GM10266 (cell line): ENCODE measurements at regions not wholly inside any gene's neighbourhood (a gene's known extent, or its start where the extent isn't known, plus 50 kb on each side); places are given as distances from the start of the nearest gene placed in this dataset.
"Not testable (repeated sequence)": the region's sequence is repeated elsewhere in the genome, so short reads cannot be mapped to it uniquely, and the experiment has no call there.

Experiments used
- DNase-seq: peaks from one replicate; pipeline ENCODE4 v3.0.0; 2012; ENCODE audit errors: extremely low spot score
- CTCF ChIP-seq: IDR thresholded peaks from 2 replicates; pipeline ENCODE4 v1.5.1; 2012; ENCODE audit warnings: mild to moderate bottlenecking, low read depth; ENCODE audit not compliant: control insufficient read depth, insufficient read depth; ENCODE audit errors: missing control alignments

DNA sequence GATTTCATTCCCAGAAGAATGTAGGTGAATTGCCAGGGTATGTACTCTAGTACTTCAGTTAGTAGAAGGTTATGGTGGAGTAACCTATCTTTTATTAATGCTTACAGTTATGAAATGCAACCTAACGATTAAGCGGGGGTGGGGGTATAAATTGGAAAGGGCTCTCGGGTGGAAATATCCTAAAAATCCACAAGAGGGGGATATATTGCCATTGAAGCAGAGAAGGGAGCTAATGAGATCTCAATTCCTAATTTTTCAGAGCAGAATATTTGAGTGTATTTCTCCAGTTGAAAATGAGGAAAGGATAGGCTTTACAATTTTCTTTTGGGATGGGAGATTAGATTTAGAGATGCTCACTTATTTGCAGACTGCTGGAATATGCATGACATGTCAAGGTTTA, 90.8 kb downstream of the DNAJB9 start:
- TF ChIP-seq CTCF: no peak
- DNase-seq: no peak

DNA sequence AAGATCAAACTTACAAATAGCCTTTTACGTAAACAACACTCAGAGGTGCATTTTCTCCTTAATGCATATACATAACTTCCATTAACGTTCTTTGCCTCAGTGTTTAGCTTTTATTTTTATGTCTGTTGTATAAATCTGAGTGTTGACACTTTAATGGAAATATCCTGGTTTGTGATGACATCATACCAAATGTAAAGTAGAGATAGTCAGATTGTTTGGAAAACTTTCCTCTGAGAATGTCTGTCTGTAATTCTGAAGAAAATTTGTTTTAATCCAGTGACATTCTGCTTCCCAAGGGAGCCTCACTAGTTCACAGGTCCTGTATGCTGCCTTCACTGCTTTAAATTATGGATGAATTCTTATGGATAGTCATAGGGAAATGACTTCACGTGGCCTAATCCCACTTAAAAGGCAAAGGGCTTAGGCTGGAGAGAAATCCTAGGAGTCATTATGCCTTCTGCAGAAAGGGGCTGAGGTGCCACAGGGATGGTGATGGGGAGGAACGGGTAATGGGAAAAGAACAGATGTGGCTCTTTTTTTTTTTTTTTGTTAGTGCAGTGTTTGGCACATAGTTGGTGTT, 93.2 kb downstream of the DNAJB9 start:
- TF ChIP-seq CTCF: no peak
- no peak for DNase-seq

GRCh38 chr7:108663701-108664100, 94.0 kb downstream of the DNAJB9 start:
- TF ChIP-seq CTCF: no peak
- no peak for DNase-seq

DNA sequence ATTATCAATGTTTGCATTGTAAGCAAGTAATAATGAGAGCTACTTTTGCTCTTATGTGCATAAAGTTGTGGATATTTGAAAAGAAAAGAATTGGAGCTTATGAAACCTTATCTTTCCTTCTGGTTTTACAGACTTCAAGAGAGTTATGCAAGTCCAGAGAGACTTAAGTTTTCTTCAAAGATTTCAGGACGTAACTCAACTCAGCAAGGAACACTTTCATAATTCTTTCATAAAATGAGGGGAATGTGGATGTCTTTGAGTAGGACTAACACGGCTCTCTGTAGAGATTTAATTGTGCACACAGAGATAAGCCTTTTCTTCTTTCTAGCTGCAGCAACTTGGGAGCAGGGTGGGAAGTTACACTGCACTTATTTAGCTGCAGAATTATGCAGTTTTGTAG, 97.5 kb downstream of the DNAJB9 start:
- DNase-seq: no peak
- TF ChIP-seq CTCF: no peak

- no peak for DNase-seq
- no peak for TF ChIP-seq CTCF
These were observed 100.3 kb downstream of the DNAJB9 start for GRCh38 chr7:108669958-108670357.

GRCh38 chr7:108673699-108674098, 104.0 kb downstream of the DNAJB9 start:
- DNase-seq: not testable (repeated sequence)

DNA sequence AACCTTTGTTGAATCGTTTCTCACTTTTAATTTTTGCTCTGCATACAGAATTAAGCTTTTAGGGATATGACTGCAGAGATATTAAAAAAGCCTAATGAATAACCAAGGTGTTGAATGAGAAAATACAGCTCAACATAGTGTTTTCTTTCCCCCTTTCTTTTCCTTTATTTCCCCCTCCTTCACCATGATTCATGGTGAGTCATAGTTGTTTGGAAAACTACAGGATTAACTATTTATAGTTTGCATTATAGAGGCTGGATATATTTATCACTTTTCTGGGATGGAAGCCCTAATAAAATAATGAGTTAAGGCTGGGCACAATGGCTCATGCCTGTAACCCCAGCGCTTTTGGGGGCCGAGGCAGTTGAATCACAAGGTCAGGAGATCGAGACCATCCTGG, 115.0 kb downstream of the DNAJB9 start:
- DNase-seq: no peak
- no peak for TF ChIP-seq CTCF

DNA sequence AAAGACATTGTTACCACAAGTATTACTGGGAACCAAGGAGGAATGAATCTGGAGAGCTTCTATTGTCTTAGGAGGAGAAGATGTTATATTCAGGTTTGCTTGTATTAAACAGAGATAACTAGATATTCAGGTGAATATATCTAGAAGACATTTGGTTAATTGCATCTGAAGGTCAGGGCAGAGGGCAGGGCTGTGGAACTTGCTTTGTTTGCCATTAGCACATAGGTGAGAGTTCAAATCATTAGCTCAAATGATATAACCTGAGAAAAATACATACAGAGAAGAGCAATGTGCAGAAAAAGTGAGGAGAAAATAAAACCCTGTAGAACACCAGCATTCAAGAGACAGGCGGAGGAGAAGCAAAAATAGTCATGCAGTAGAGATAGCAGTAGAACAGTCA, 116.8 kb downstream of the DNAJB9 start:
- TF ChIP-seq CTCF: no peak
- DNase-seq: no peak
